IMR-90 (cell line): ENCODE measurements at regions not wholly inside any gene's neighbourhood (a gene's known extent, or its start where the extent isn't known, plus 50 kb on each side); places are given as distances from the start of the nearest gene placed in this dataset.

Experiments
- ATAC-seq: fragments of 200-7000 bp; cut with Tn5 transposase; 2 replicates; pipeline ENCODE4 v1.9.1; 2020; ENCODE audit warnings: low read depth, mild to moderate bottlenecking, moderate library complexity
- BruUV-seq: library from RNA; stranded (reverse); fragments of 400-500 nt; replicated peaks from 2 replicates; lab custom pipeline; 2021; lab: Mats Ljungman, UMichigan
- CTCF ChIA-PET: fragments of 300-600 bp; formaldehyde crosslinking; extraction: SDS; loops from one replicate; lab custom pipeline; 2021; ENCODE audit warnings: antibody characterized with exemption; lab: Yijun Ruan, JAX
- POLR2A ChIA-PET: fragments of 300-600 bp; sonication (Branson Sonifier 250); formaldehyde crosslinking; loops from one replicate; lab custom pipeline; 2022; ENCODE audit warnings: antibody characterized with exemption; ENCODE audit not compliant: unreplicated experiment; lab: Charles Lee
- DNase-seq: peaks from one replicate; pipeline ENCODE4 v3.0.0; 2013
- H2AFZ ChIP-seq: replicated peaks from 2 replicates; pipeline ENCODE3; 2013; ENCODE audit warnings: low read length, mild to moderate bottlenecking; ENCODE audit not compliant: poor library complexity
- H2AK5ac ChIP-seq: 2 replicates; pipeline ENCODE4 v1.6.1; 2013; ENCODE audit warnings: low read depth, low read length, inconsistent platforms
- H2AK9ac ChIP-seq: replicated peaks from 2 replicates; pipeline ENCODE3; 2013; ENCODE audit warnings: mild to moderate bottlenecking, low read depth, low read length, moderate library complexity; ENCODE audit not compliant: poor library complexity
- H2BK120ac ChIP-seq: 2 replicates; pipeline ENCODE4 v1.6.1; 2013; ENCODE audit warnings: low read depth, low read length, inconsistent platforms
- H2BK15ac ChIP-seq: 3 replicates; pipeline ENCODE4 v1.6.1; 2013; ENCODE audit warnings: low read depth, low read length, inconsistent platforms
- H2BK20ac ChIP-seq: 2 replicates; pipeline ENCODE4 v1.6.1; 2013; ENCODE audit warnings: low read depth, mild to moderate bottlenecking, inconsistent platforms, low read length, moderate library complexity
- H2BK5ac ChIP-seq: 2 replicates; pipeline ENCODE4 v1.6.1; 2013; ENCODE audit warnings: mild to moderate bottlenecking, low read depth, low read length, inconsistent platforms; ENCODE audit not compliant: poor library complexity, severe bottlenecking
- H3K14ac ChIP-seq: replicated peaks from 2 replicates; pipeline ENCODE4 v1.6.1; 2013; ENCODE audit warnings: low read depth, low read length, inconsistent platforms
- H3K18ac ChIP-seq: 2 replicates; pipeline ENCODE4 v1.6.1; 2013; ENCODE audit warnings: low read depth, low read length, control low read depth
- H3K23ac ChIP-seq: 2 replicates; pipeline ENCODE4 v1.6.1; 2013; ENCODE audit warnings: low read depth, low read length, inconsistent platforms
- H3K27ac ChIP-seq: 2 replicates; pipeline ENCODE4 v1.5.1; 2013; ENCODE audit warnings: mild to moderate bottlenecking, control low read depth, low read length; ENCODE audit not compliant: insufficient read depth
- H3K27me3 ChIP-seq: 2 replicates; pipeline ENCODE4 v1.6.1; 2013; ENCODE audit warnings: low read length; ENCODE audit not compliant: control insufficient read depth, insufficient read depth
- H3K36me3 ChIP-seq: 2 replicates; pipeline ENCODE4 v1.6.1; 2013; ENCODE audit warnings: low read length, mixed read lengths; ENCODE audit not compliant: control insufficient read depth, insufficient read depth
- H3K4ac ChIP-seq: 2 replicates; pipeline ENCODE4 v1.6.1; 2013; ENCODE audit warnings: low read depth, low read length, inconsistent platforms
- H3K4me1 ChIP-seq: 2 replicates; pipeline ENCODE4 v1.6.1; 2013; ENCODE audit warnings: low read length, mixed read lengths; ENCODE audit not compliant: control insufficient read depth, insufficient read depth
- H3K4me2 ChIP-seq: 2 replicates; pipeline ENCODE4 v1.6.1; 2013; ENCODE audit warnings: low read depth, mild to moderate bottlenecking, control low read depth, low read length, moderate library complexity
- H3K4me3 ChIP-seq: 2 replicates; pipeline ENCODE4 v1.5.1; 2013; ENCODE audit warnings: low read depth, mild to moderate bottlenecking, control low read depth, low read length, moderate library complexity; ENCODE audit not compliant: insufficient read depth
- H3K56ac ChIP-seq: 2 replicates; pipeline ENCODE4 v1.6.1; 2013; ENCODE audit warnings: low read length, inconsistent platforms; ENCODE audit not compliant: insufficient read depth; ENCODE audit errors: extremely low read depth
- H3K79me1 ChIP-seq, 2 experiments: 2 replicates each; pipeline ENCODE4 v1.6.1; 2013; ENCODE audit warnings: low read length in 2 of 2, inconsistent platforms in 1 of 2, low read depth in 1 of 2
- H3K9ac ChIP-seq: 2 replicates; pipeline ENCODE4 v1.6.1; 2013; ENCODE audit warnings: low read depth, low read length, control low read depth
- H3K9me1 ChIP-seq: 2 replicates; pipeline ENCODE4 v1.6.1; 2013; ENCODE audit warnings: low read length, inconsistent platforms; ENCODE audit not compliant: insufficient read depth
- H3K9me3 ChIP-seq: 2 replicates; pipeline ENCODE4 v1.6.1; 2013; ENCODE audit warnings: low read length; ENCODE audit not compliant: control insufficient read depth, insufficient read depth
- H4K20me1 ChIP-seq: 2 replicates; pipeline ENCODE4 v1.6.1; 2013; ENCODE audit warnings: low read length, inconsistent platforms; ENCODE audit not compliant: insufficient read depth
- H4K5ac ChIP-seq: 2 replicates; pipeline ENCODE4 v1.6.1; 2013; ENCODE audit warnings: mild to moderate bottlenecking, low read depth, low read length, control low read depth
- H4K8ac ChIP-seq, 2 experiments: 2 replicates each; pipeline ENCODE4 v1.6.1; 2013; ENCODE audit warnings: low read depth in 2 of 2, low read length in 2 of 2, control low read depth in 1 of 2, inconsistent platforms in 1 of 2
- H4K91ac ChIP-seq: 2 replicates; pipeline ENCODE4 v1.6.1; 2013; ENCODE audit warnings: low read depth, low read length, inconsistent platforms; ENCODE audit not compliant: insufficient read depth
- CHD1 ChIP-seq: IDR thresholded peaks from 2 replicates; pipeline ENCODE4 v1.6.1; 2012; ENCODE audit warnings: low read depth, low read length, improper control_type of control experiment
- ELK1 ChIP-seq: fragments of 150-350 bp; IDR thresholded peaks from 2 replicates; pipeline ENCODE4 v1.6.1; 2016; ENCODE audit warnings: low read depth, mild to moderate bottlenecking, low read length, moderate library complexity, borderline replicate concordance
- MAFK ChIP-seq: IDR thresholded peaks from 2 replicates; pipeline ENCODE4 v1.6.1; 2012; ENCODE audit warnings: low read depth, low read length, improper control_type of control experiment
- NFE2L2 ChIP-seq: fragments of 150-350 bp; IDR thresholded peaks from 2 replicates; pipeline ENCODE4 v1.6.1; 2016; ENCODE audit warnings: low read depth, mild to moderate bottlenecking, low read length
- RAD21 ChIP-seq: IDR thresholded peaks from 2 replicates; pipeline ENCODE4 v1.6.1; 2012; ENCODE audit warnings: low read length, improper control_type of control experiment
- RCOR1 ChIP-seq: IDR thresholded peaks from 2 replicates; pipeline ENCODE4 v1.6.1; 2012; ENCODE audit warnings: mild to moderate bottlenecking, low read length, improper control_type of control experiment; ENCODE audit not compliant: insufficient replicate concordance
- WGBS, 2 experiments: methylation state at CpG; one replicate each; pipeline versions ENCODE4 v1.1.5 to v1.1.7; 2013; ENCODE audit warnings: missing lambda C conversion rate in 2 of 2; ENCODE audit not compliant: insufficient read length in 1 of 2; ENCODE audit errors: extremely low coverage in 2 of 2; 5-methylcytosine and 5-hydroxymethylcytosine counted together
- dilution Hi-C: fragments of 300-500 bp; cut with HindIII; formaldehyde crosslinking; loops from one replicate; pipeline ENCODE4 v1.14.3; 2018; ENCODE audit warnings: low sequenced_read_pairs; ENCODE audit not compliant: unreplicated experiment
- in situ Hi-C: fragments of 300-500 bp; cut with MboI; formaldehyde crosslinking; loops from 3 replicates; pipeline ENCODE4 v1.14.3; 2019; ENCODE audit warnings: low sequenced_read_pairs, inconsistent platforms, mixed read lengths
- intact Hi-C: fragments of 100-400 bp; cut with micrococcal nuclease; formaldehyde crosslinking; loops from 2 replicates; pipeline ENCODE4 v1.10.0; 2022

GRCh38 chr13:60931858-60932546 is 483.6 kb downstream of the PCDH20 start:
- H2BK15ac ChIP-seq = no peak overlapping the region
- in situ Hi-C loops = no loop called here
- H3K27me3 ChIP-seq = no peaks in the 10 kb centered on the region
- TF ChIP-seq CHD1 (no peak), NFE2L2 (no peak), MAFK (no peak), ELK1 (no peak), RAD21 (no peak), RCOR1 (no peak)
- H3K23ac ChIP-seq = no peak overlapping the region
- ATAC-seq (no peak), DNase-seq (no peak)
- H3K9me3 ChIP-seq = peaks cover 3% of the 10 kb centered on the region; the same call in 1 of the 2 replicates
- no peaks in the 10 kb centered on the region for H3K36me3 ChIP-seq
- intact Hi-C loops = no loop called here
- H2BK20ac ChIP-seq = no peak overlapping the region
- H2BK120ac ChIP-seq = no peak overlapping the region
- ChIA-PET POLR2A (no interaction called here), CTCF (no interaction called here)
- H3K4me1 ChIP-seq = no peaks in the 10 kb centered on the region
- H4K8ac ChIP-seq = no peak overlapping the region
- dilution Hi-C loops = no loop called here
- no peak overlapping the region for H2BK5ac ChIP-seq
- no peak overlapping the region for H2AK9ac ChIP-seq
- H2AFZ ChIP-seq = no peak overlapping the region
- H3K56ac ChIP-seq = no peak overlapping the region
- no peaks in the 10 kb centered on the region for H4K20me1 ChIP-seq
- no peak overlapping the region for H2AK5ac ChIP-seq
- H3K4ac ChIP-seq = no peak overlapping the region
- H3K9ac ChIP-seq = no peak overlapping the region
- H3K9me1 ChIP-seq = no peaks in the 10 kb centered on the region
- no peak overlapping the region for H3K27ac ChIP-seq
- BruUV-seq = no TSS peak
- no peak overlapping the region for H3K4me3 ChIP-seq
- H4K5ac ChIP-seq = no peak overlapping the region
- no peak overlapping the region for H3K4me2 ChIP-seq
- H3K18ac ChIP-seq = no peak overlapping the region
- no peak overlapping the region for H4K91ac ChIP-seq
- H3K79me1 ChIP-seq = no peaks in the 10 kb centered on the region
- no CpG with 5 or more reads among the region's 4 CpGs for WGBS, 2 experiments
- H3K14ac ChIP-seq = no peak overlapping the region
